Psoas muscle (tissue), 7 donors: ENCODE measurements at regions not wholly inside any gene's neighbourhood (a gene's known extent, or its start where the extent isn't known, plus 50 kb on each side); places are given as distances from the start of the nearest gene placed in this dataset.
"Not testable (repeated sequence)": the region's sequence is repeated elsewhere in the genome, so short reads cannot be mapped to it uniquely, and the experiment has no call there.

Source experiments
- ATAC-seq, 4 donors: fragments of 200-7000 bp; cut with Tn5 transposase; one replicate each; pipeline ENCODE4 v1.9.1; 2020; ENCODE audit warnings: moderate library complexity in 3 of 4, mild to moderate bottlenecking in 2 of 4
- DNase-seq, 2 donors: peaks; one replicate each; pipeline ENCODE4 v3.0.0-alpha.2; 2020
- H3K27ac ChIP-seq: fragments of 200-600 bp; one replicate; pipeline ENCODE4 v1.8.0; 2022
- H3K27me3 ChIP-seq, 3 donors: fragments of 200-600 bp in 1 of 3; one replicate each; pipeline versions ENCODE4 v1.6.1 to v1.8.0; 2013 to 2022; ENCODE audit warnings: low read length in 2 of 3, mild to moderate bottlenecking in 2 of 3, moderate library complexity in 1 of 3; ENCODE audit not compliant: insufficient read depth in 3 of 3
- H3K36me3 ChIP-seq, 2 donors: fragments of 200-600 bp in 1 of 2; one replicate each; pipeline versions ENCODE4 v1.6.1 to v1.8.0; 2013 to 2022; ENCODE audit warnings: low read depth in 1 of 2, mild to moderate bottlenecking in 1 of 2, moderate library complexity in 1 of 2; ENCODE audit not compliant: insufficient read depth in 1 of 2
- H3K4me1 ChIP-seq: fragments of 200-600 bp; one replicate; pipeline ENCODE4 v1.8.0; 2022
- H3K4me3 ChIP-seq: fragments of 200-600 bp; one replicate; pipeline ENCODE4 v1.8.0; 2022; ENCODE audit warnings: mild to moderate bottlenecking
- H3K9me3 ChIP-seq: fragments of 200-600 bp; one replicate; pipeline ENCODE4 v1.8.0; 2022
- WGBS, 3 donors: extraction: QIAGEN DNeasy Blood & Tissue Kit; methylation state at CpG; one replicate each; pipeline versions ENCODE4 v1.1.6 to v1.1.7; 2013; 5-methylcytosine and 5-hydroxymethylcytosine counted together
- intact Hi-C, 2 donors: fragments of 100-400 bp; cut with DNase I; formaldehyde crosslinking; loops; one replicate each; pipeline versions ENCODE4 v1.11.0 to v1.14.2; 2022
- TF ChIP-seq, protein P1 (sequence below): fragments of 200-600 bp; IDR thresholded peaks from one replicate; pipeline ENCODE4 v1.8.0; 2022; ENCODE audit warnings: antibody characterized with exemption
- donor health status: healthy with polysubstance abuse.
- donor health status: DM: no; HTN: no; CAD: no; lungs with moderate emphysema.
- donor health status: Bipolar disorder and iron deficiency.
- donor health status: healthy.
- donor health status: DM: yes; HTN: yes; CAD: no.
- donor health status: DM: no; HTN: no; CAD: no.
- donor health status: DM: yes; HTN: yes; CAD: no.

DNA sequence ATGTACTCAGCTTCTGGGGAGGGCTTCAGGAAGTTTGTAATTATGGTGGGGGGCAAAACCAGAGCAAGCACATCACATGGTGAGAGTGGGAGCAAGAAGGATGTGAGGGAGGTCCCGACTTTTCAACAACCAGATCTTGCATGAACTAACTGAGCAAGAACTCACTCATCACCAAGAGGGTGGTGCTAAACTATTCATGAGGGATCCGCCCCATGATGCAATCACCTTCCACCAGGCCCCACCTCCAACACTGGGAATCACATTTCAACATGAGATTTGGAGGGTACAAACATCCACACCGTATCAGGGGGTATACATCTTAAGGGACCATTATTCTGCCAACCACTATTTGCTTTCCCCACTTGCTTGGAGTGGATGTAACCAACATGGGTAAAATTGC is 209.6 kb upstream of the HNRNPA3 start:
- H3K36me3 ChIP-seq = no peaks in the 10 kb centered on the region
- no peak for ATAC-seq
- TF ChIP-seq, protein P1, sequence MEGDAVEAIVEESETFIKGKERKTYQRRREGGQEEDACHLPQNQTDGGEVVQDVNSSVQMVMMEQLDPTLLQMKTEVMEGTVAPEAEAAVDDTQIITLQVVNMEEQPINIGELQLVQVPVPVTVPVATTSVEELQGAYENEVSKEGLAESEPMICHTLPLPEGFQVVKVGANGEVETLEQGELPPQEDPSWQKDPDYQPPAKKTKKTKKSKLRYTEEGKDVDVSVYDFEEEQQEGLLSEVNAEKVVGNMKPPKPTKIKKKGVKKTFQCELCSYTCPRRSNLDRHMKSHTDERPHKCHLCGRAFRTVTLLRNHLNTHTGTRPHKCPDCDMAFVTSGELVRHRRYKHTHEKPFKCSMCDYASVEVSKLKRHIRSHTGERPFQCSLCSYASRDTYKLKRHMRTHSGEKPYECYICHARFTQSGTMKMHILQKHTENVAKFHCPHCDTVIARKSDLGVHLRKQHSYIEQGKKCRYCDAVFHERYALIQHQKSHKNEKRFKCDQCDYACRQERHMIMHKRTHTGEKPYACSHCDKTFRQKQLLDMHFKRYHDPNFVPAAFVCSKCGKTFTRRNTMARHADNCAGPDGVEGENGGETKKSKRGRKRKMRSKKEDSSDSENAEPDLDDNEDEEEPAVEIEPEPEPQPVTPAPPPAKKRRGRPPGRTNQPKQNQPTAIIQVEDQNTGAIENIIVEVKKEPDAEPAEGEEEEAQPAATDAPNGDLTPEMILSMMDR = no peak

GRCh38 chr2:177007726-177008125 is 204.9 kb upstream of the HNRNPA3 start:
- ATAC-seq, H3K4me3 ChIP-seq, H3K27ac ChIP-seq, intact Hi-C loops, H3K27me3 ChIP-seq, DNase-seq, H3K4me1 ChIP-seq, H3K36me3 ChIP-seq, H3K9me3 ChIP-seq: not testable (repeated sequence)
- WGBS, 3 donors = 97 to 98% (median 98%) methylated on average over 26 to 28 of the region's 28 CpGs

More for the DNA sequence above, 209.6 kb upstream of the HNRNPA3 start:
- WGBS, 3 donors = 82 to 97% (median 88%) methylated on average over 3 of the region's 3 CpGs
- Histone ChIP-seq H3K27ac (no peak overlapping the region), H3K9me3 (no peaks in the 10 kb centered on the region), H3K27me3 (no peaks in the 10 kb centered on the region), H3K4me1 (no peaks in the 10 kb centered on the region), H3K4me3 (no peak overlapping the region)
- intact Hi-C loops = no loop called here
- DNase-seq = no peak

- H3K4me3 ChIP-seq, H3K9me3 ChIP-seq, H3K27ac ChIP-seq, intact Hi-C loops, H3K36me3 ChIP-seq, H3K27me3 ChIP-seq, H3K4me1 ChIP-seq, ATAC-seq, DNase-seq: not testable (repeated sequence)
- 88 to 91% (median 88%) methylated on average over 17 of the region's 17 CpGs for WGBS, 3 donors
Measured at GRCh38 chr2:177008662-177009061, 203.9 kb upstream of the HNRNPA3 start.

- no peaks in the 10 kb centered on the region for H3K27me3 ChIP-seq
- no peak overlapping the region for H3K4me3 ChIP-seq
- 72 to 80% (median 73%) methylated on average over 6 of the region's 6 CpGs for WGBS, 3 donors
- no peaks in the 10 kb centered on the region for H3K36me3 ChIP-seq
- H3K9me3 ChIP-seq = no peaks in the 10 kb centered on the region
- no peak overlapping the region for H3K27ac ChIP-seq
- ATAC-seq = no peak
- H3K4me1 ChIP-seq = no peaks in the 10 kb centered on the region
- intact Hi-C loops = no loop called here
- DNase-seq = no peak
- TF ChIP-seq, protein P1 = no peak
Measured at GRCh38 chr2:177010146-177010545, 202.4 kb upstream of the HNRNPA3 start.

DNA sequence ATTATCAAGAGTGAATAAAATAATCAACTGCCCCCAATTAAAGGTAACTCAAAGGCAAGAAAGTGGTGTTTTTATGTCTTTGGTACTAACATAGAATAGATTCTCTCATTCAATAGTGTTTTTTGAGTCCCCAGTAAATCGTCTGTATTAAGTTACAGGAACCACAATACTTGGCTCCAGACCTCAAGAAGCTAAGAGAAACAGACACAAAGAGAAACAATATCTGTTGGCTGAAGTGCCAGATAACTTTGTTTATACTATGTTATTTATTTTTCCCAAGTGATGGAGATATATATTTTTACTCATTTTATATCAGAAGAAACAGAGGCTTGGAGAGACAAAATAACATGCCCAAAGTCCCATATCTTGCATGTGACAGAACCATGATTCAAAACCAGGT is 201.7 kb upstream of the HNRNPA3 start:
- 8 to 11% (median 10%) methylated on average over 1 of the region's 1 CpG for WGBS, 3 donors
- Histone ChIP-seq H3K27me3 (no peaks in the 10 kb centered on the region), H3K9me3 (no peaks in the 10 kb centered on the region), H3K36me3 (no peaks in the 10 kb centered on the region), H3K27ac (no peak overlapping the region), H3K4me1 (no peaks in the 10 kb centered on the region), H3K4me3 (no peak overlapping the region)
- TF ChIP-seq, protein P1 = no peak
- no peak for ATAC-seq
- intact Hi-C loops = no loop called here
- no peak for DNase-seq

- no peaks in the 10 kb centered on the region for H3K9me3 ChIP-seq
- intact Hi-C loops = no loop called here
- H3K4me1 ChIP-seq = no peaks in the 10 kb centered on the region
- DNase-seq = no peak
- no peak overlapping the region for H3K27ac ChIP-seq
- no peak overlapping the region for H3K4me3 ChIP-seq
- H3K27me3 ChIP-seq = no peaks in the 10 kb centered on the region
- TF ChIP-seq, protein P1 = no peak
- no peaks in the 10 kb centered on the region for H3K36me3 ChIP-seq
- no peak for ATAC-seq
Measured at GRCh38 chr2:177014946-177015345, 197.6 kb upstream of the HNRNPA3 start.
